ENCODE measurements at regions not wholly inside any gene's neighbourhood (a gene's known extent, or its start where the extent isn't known, plus 50 kb on each side); places are given as distances from the start of the nearest gene placed in this dataset.

GRCh38 chr9:88776717-88777497 is 214.4 kb upstream of the S1PR3 start:
- no peak overlapping the region for H2BK12ac ChIP-seq (ENCODE audit: low read depth, low read length)
- H2BK120ac ChIP-seq (replicated peaks; ENCODE audit: low read depth, low read length), result no peak overlapping the region
- H3K18ac ChIP-seq (ENCODE audit: extremely low read depth, low read length), result no peak overlapping the region
- no peak overlapping the region for H2BK15ac ChIP-seq (ENCODE audit: low read length)
- WGBS, 2 experiments (ENCODE audit: extremely low coverage in 1 of 2, insufficient coverage in 1 of 2, insufficient read length in 1 of 2, insufficient replicate concordance in 2 of 2, low coverage in 1 of 2, low lambda C conversion rate in 2 of 2, missing lambda C conversion rate in 1 of 2), result 88% methylated on average over 7 of the region's 7 CpGs; no CpG with 5 or more reads in 1 of the 2 experiments
- H3K4ac ChIP-seq (replicated peaks; ENCODE audit: insufficient read length, low read depth, low read length), result no peak overlapping the region
- peaks cover 0 to 3% (median under 1%) of the 10 kb centered on the region in 4 experiments; a peak in 1 of 7 replicates for H3K4me1 ChIP-seq (replicated peaks in 1 of 4; ENCODE audit: control insufficient read depth in 3 of 4, insufficient read depth in 4 of 4, low read length in 3 of 4)
- H2BK20ac ChIP-seq (ENCODE audit: low read length), result no peak overlapping the region
- H3K27me3 ChIP-seq (replicated peaks in 1 of 4; ENCODE audit: control insufficient read depth in 3 of 4, extremely low read depth in 1 of 4, insufficient read depth in 3 of 4, low read length in 3 of 4), result no peaks in the 10 kb centered on the region
- H3K36me3 ChIP-seq (ENCODE audit: control insufficient read depth in 2 of 4, insufficient read depth in 4 of 4, low read length in 3 of 4), result no peaks in the 10 kb centered on the region
- FAIRE-seq (no peak), DNase-seq (ENCODE audit: low read depth in 1 of 2, low spot score in 2 of 2) (no peak)
- CTCF ChIA-PET (ENCODE audit: partially characterized antibody), result interaction anchor here (1.0 kb wide), 1 partner anchor 196 kb away, joined by 3 read pairs; no protein-coding TSS in a partner anchor
- no peak overlapping the region for H3K14ac ChIP-seq (ENCODE audit: insufficient read length)
- H4K20me1 ChIP-seq (replicated peaks in 1 of 2; ENCODE audit: control insufficient read depth in 1 of 2, insufficient read depth in 2 of 2, low read length in 2 of 2), result no peaks in the 10 kb centered on the region
- H3K4me3 ChIP-seq (ENCODE audit: extremely low read depth in 1 of 4, insufficient read depth in 2 of 4, low read depth in 3 of 4, low read length in 4 of 4), result no peak overlapping the region
- no peak overlapping the region for H2AK5ac ChIP-seq (ENCODE audit: low read depth, low read length)
- no peak overlapping the region for H3K56ac ChIP-seq (replicated peaks; ENCODE audit: insufficient read length, low read depth, low read length)
- no peaks in the 10 kb centered on the region for H3K23me2 ChIP-seq (ENCODE audit: low read depth, low read length)
- no peak overlapping the region for H3K9ac ChIP-seq (replicated peaks in 1 of 4; ENCODE audit: extremely low read depth in 1 of 4, low read depth in 3 of 4, low read length in 3 of 4)
- no peak overlapping the region for H2AFZ ChIP-seq (ENCODE audit: low read length)
- no peak overlapping the region for H4K8ac ChIP-seq (ENCODE audit: extremely low read depth, insufficient read depth, low read length)
- no peak overlapping the region for H3K27ac ChIP-seq (ENCODE audit: low read depth, low read length)
- H2BK5ac ChIP-seq (ENCODE audit: low read depth, low read length), result no peak overlapping the region
- no peak overlapping the region for H4K5ac ChIP-seq (ENCODE audit: insufficient read length, low read depth, low read length)
- no peak overlapping the region for H4K91ac ChIP-seq (replicated peaks; ENCODE audit: insufficient read length, low read length)
- no peak overlapping the region for H3K4me2 ChIP-seq (ENCODE audit: insufficient read depth in 1 of 2, low read depth in 2 of 2, low read length in 2 of 2)
- H3K79me2 ChIP-seq (ENCODE audit: control insufficient read depth in 1 of 2, insufficient read depth in 2 of 2, low read length in 2 of 2), result no peaks in the 10 kb centered on the region
- POLR2A ChIA-PET (ENCODE audit: partially characterized antibody), result no interaction called here
- H3K9me3 ChIP-seq (ENCODE audit: insufficient read depth in 2 of 2, low read depth in 1 of 2, low read length in 1 of 2), result no peaks in the 10 kb centered on the region
- H3K23ac ChIP-seq (ENCODE audit: insufficient read length), result no peak overlapping the region
- no peaks in the 10 kb centered on the region for H3K79me1 ChIP-seq (ENCODE audit: low read depth, low read length)
- no peak for TF ChIP-seq SIRT6 (IDR thresholded peaks at IDR 0.05; ENCODE audit: low read length)
- no peak for TF ChIP-seq NANOG (IDR thresholded peaks at IDR 0.05; ENCODE audit: insufficient read depth, low read depth, low read length, poor library complexity, severe bottlenecking)
- TF ChIP-seq MAX (IDR thresholded peaks at IDR 0.05), result no peak
- TF ChIP-seq HDAC2 (IDR thresholded peaks at IDR 0.05; ENCODE audit: borderline replicate concordance in 1 of 2, low read depth in 2 of 2, low read length in 2 of 2), result no peak
- no peak for TF ChIP-seq POU5F1 (IDR thresholded peaks at IDR 0.05; ENCODE audit: low read depth, low read length)
- TF ChIP-seq KDM5A (IDR thresholded peaks at IDR 0.05; ENCODE audit: low read length), result no peak

Measured in H1 (cell line).